ENCODE measurements at regions not wholly inside any gene's neighbourhood (a gene's known extent, or its start where the extent isn't known, plus 50 kb on each side); places are given as distances from the start of the nearest gene placed in this dataset.

GRCh38 chr2:198268519-198268918 is 464.1 kb downstream of the PLCL1 start:
- H3K27ac ChIP-seq, result no peak overlapping the region
- H3K27me3 ChIP-seq, result no peaks in the 10 kb centered on the region
- no peak for DNase-seq (ENCODE audit: low read depth in 1 of 2, low spot score in 1 of 2)
- no peak for TF ChIP-seq CTCF (IDR thresholded peaks at IDR 0.05; ENCODE audit: low read depth, low read length)
- H3K9me3 ChIP-seq (ENCODE audit: low read depth), result no peaks in the 10 kb centered on the region
- H3K4me1 ChIP-seq (ENCODE audit: low read depth), result no peaks in the 10 kb centered on the region
- H3K4me3 ChIP-seq, result no peak overlapping the region
- no peaks in the 10 kb centered on the region for H3K36me3 ChIP-seq

- Histone ChIP-seq H3K9me3 (ENCODE audit: low read depth) (no peaks in the 10 kb centered on the region), H3K4me3 (no peak overlapping the region), H3K36me3 (no peaks in the 10 kb centered on the region), H3K27me3 (peaks cover 7% of the 10 kb centered on the region), H3K4me1 (ENCODE audit: low read depth) (peaks cover 4% of the 10 kb centered on the region), H3K27ac (no peak overlapping the region)
- no peak for TF ChIP-seq CTCF (IDR thresholded peaks at IDR 0.05; ENCODE audit: low read depth, low read length)
- no peak for DNase-seq (ENCODE audit: low read depth in 1 of 2, low spot score in 1 of 2)
Measured at GRCh38 chr2:198259496-198259895, 455.1 kb downstream of the PLCL1 start.

- H3K27me3 ChIP-seq, result peaks cover 7% of the 10 kb centered on the region
- no peak for DNase-seq (ENCODE audit: low read depth in 1 of 2, low spot score in 1 of 2)
- H3K36me3 ChIP-seq, result no peaks in the 10 kb centered on the region
- no peak overlapping the region for H3K4me3 ChIP-seq
- no peak overlapping the region for H3K27ac ChIP-seq
- peaks cover 6% of the 10 kb centered on the region for H3K4me1 ChIP-seq (ENCODE audit: low read depth)
- no peak for TF ChIP-seq CTCF (IDR thresholded peaks at IDR 0.05; ENCODE audit: low read depth, low read length)
- no peaks in the 10 kb centered on the region for H3K9me3 ChIP-seq (ENCODE audit: low read depth)
Measured at GRCh38 chr2:198254536-198255090, 450.2 kb downstream of the PLCL1 start.

GRCh38 chr2:198253995-198254394 is 449.6 kb downstream of the PLCL1 start:
- no peak for TF ChIP-seq CTCF (IDR thresholded peaks at IDR 0.05; ENCODE audit: low read depth, low read length)
- H3K27me3 ChIP-seq, result peaks cover 7% of the 10 kb centered on the region
- H3K27ac ChIP-seq, result no peak overlapping the region
- no peak overlapping the region for H3K4me3 ChIP-seq
- H3K36me3 ChIP-seq, result no peaks in the 10 kb centered on the region
- peaks cover 6% of the 10 kb centered on the region for H3K4me1 ChIP-seq (ENCODE audit: low read depth)
- no peaks in the 10 kb centered on the region for H3K9me3 ChIP-seq (ENCODE audit: low read depth)
- DNase-seq (ENCODE audit: low read depth in 1 of 2, low spot score in 1 of 2), result no peak

GRCh38 chr2:198252472-198252871 is 448.1 kb downstream of the PLCL1 start:
- no peak for DNase-seq (ENCODE audit: low read depth in 1 of 2, low spot score in 1 of 2)
- TF ChIP-seq CTCF (IDR thresholded peaks at IDR 0.05; ENCODE audit: low read depth, low read length), result no peak
- Histone ChIP-seq H3K27ac (no peak overlapping the region), H3K4me1 (ENCODE audit: low read depth) (peaks cover 6% of the 10 kb centered on the region), H3K27me3 (peaks cover 3% of the 10 kb centered on the region), H3K36me3 (no peaks in the 10 kb centered on the region), H3K9me3 (ENCODE audit: low read depth) (no peaks in the 10 kb centered on the region), H3K4me3 (no peak overlapping the region)

- DNase-seq (ENCODE audit: low read depth in 1 of 2, low spot score in 1 of 2), result no peak
- no peak for TF ChIP-seq CTCF (IDR thresholded peaks at IDR 0.05; ENCODE audit: low read depth, low read length)
- no peaks in the 10 kb centered on the region for H3K27me3 ChIP-seq
- no peaks in the 10 kb centered on the region for H3K9me3 ChIP-seq (ENCODE audit: low read depth)
- no peak overlapping the region for H3K27ac ChIP-seq
- no peak overlapping the region for H3K4me3 ChIP-seq
- H3K36me3 ChIP-seq, result no peaks in the 10 kb centered on the region
- no peaks in the 10 kb centered on the region for H3K4me1 ChIP-seq (ENCODE audit: low read depth)
Measured at GRCh38 chr2:198242093-198242492, 437.7 kb downstream of the PLCL1 start.

Data from cardiac muscle cell (in vitro differentiated cells and primary cell).